ENCODE measurements at regions not wholly inside any gene's neighbourhood (a gene's known extent, or its start where the extent isn't known, plus 50 kb on each side); places are given as distances from the start of the nearest gene placed in this dataset.
A peak's percentile ranks its signal among the peaks of the same experiment; 100 is the strongest.
"Not testable (repeated sequence)": the region's sequence is repeated elsewhere in the genome, so short reads cannot be mapped to it uniquely, and the experiment has no call there.

- no peak for DNase-seq
Measured at GRCh38 chr7:13241416-13241815, 554.0 kb downstream of the ARL4A start.

- DNase-seq, result no peak
Measured at GRCh38 chr7:13257661-13258060, 570.2 kb downstream of the ARL4A start.

GRCh38 chr7:13258386-13258785 is 571.0 kb downstream of the ARL4A start:
- no peak for DNase-seq

GRCh38 chr7:13259930-13260329 is 572.5 kb downstream of the ARL4A start:
- DNase-seq, result no peak

- peak; percentile 38 for DNase-seq
Measured at GRCh38 chr7:13262929-13263530, 575.6 kb downstream of the ARL4A start.

- DNase-seq, result no peak
Measured at GRCh38 chr7:13265271-13265670, 577.8 kb downstream of the ARL4A start.

GRCh38 chr7:13274205-13274604 is 586.8 kb downstream of the ARL4A start:
- DNase-seq, result not testable (repeated sequence)

- no peak for DNase-seq
Measured at GRCh38 chr7:13276977-13277376, 589.5 kb downstream of the ARL4A start.

GRCh38 chr7:13278020-13278419 is 590.6 kb downstream of the ARL4A start:
- no peak for DNase-seq

GRCh38 chr7:13279854-13280435 is 592.5 kb downstream of the ARL4A start:
- DNase-seq, result peak; percentile 54

GRCh38 chr7:13282377-13282980 is 595.0 kb downstream of the ARL4A start:
- DNase-seq, result peak; percentile 27

- DNase-seq, result no peak
Measured at GRCh38 chr7:13286916-13287315, 599.5 kb downstream of the ARL4A start.

- DNase-seq, result no peak
Measured at GRCh38 chr7:13288516-13288915, 601.1 kb downstream of the ARL4A start.

- DNase-seq, result peak; percentile 22
Measured at GRCh38 chr7:13290975-13291374, 603.5 kb downstream of the ARL4A start.

GRCh38 chr7:13293264-13294002 is 606.0 kb downstream of the ARL4A start:
- DNase-seq, result no peak

GRCh38 chr7:13307040-13307439 is 619.6 kb downstream of the ARL4A start:
- DNase-seq, result no peak

- no peak for DNase-seq
Measured at GRCh38 chr7:13308423-13308822, 621.0 kb downstream of the ARL4A start.

- DNase-seq, result no peak
Measured at GRCh38 chr7:13309535-13309934, 622.1 kb downstream of the ARL4A start.

GRCh38 chr7:13312307-13312706 is 624.9 kb downstream of the ARL4A start:
- no peak for DNase-seq

- DNase-seq, result no peak
Measured at GRCh38 chr7:13320333-13320732, 632.9 kb downstream of the ARL4A start.

GRCh38 chr7:13321316-13321715 is 633.9 kb downstream of the ARL4A start:
- no peak for DNase-seq

- no peak for DNase-seq
Measured at GRCh38 chr7:13322126-13322525, 634.7 kb downstream of the ARL4A start.

- no peak for DNase-seq
Measured at GRCh38 chr7:13327669-13328068, 640.2 kb downstream of the ARL4A start.

- DNase-seq, result no peak
Measured at GRCh38 chr7:13333371-13333770, 645.9 kb downstream of the ARL4A start.

Measured in inflammatory macrophage treated with lipopolysaccharide for 4 hours (primary cell).